IMR-90 (cell line): ENCODE measurements at regions not wholly inside any gene's neighbourhood (a gene's known extent, or its start where the extent isn't known, plus 50 kb on each side); places are given as distances from the start of the nearest gene placed in this dataset.

ENCODE experiments used
- ATAC-seq: fragments of 200-7000 bp; cut with Tn5 transposase; 2 replicates; pipeline ENCODE4 v1.9.1; 2020; ENCODE audit warnings: low read depth, mild to moderate bottlenecking, moderate library complexity
- BruUV-seq: library from RNA; stranded (reverse); fragments of 400-500 nt; replicated peaks from 2 replicates; lab custom pipeline; 2021; lab: Mats Ljungman, UMichigan
- CTCF ChIA-PET: fragments of 300-600 bp; formaldehyde crosslinking; extraction: SDS; loops from one replicate; lab custom pipeline; 2021; ENCODE audit warnings: antibody characterized with exemption; lab: Yijun Ruan, JAX
- POLR2A ChIA-PET: fragments of 300-600 bp; sonication (Branson Sonifier 250); formaldehyde crosslinking; loops from one replicate; lab custom pipeline; 2022; ENCODE audit warnings: antibody characterized with exemption; ENCODE audit not compliant: unreplicated experiment; lab: Charles Lee
- DNase-seq: peaks from one replicate; pipeline ENCODE4 v3.0.0; 2013
- H2AFZ ChIP-seq: replicated peaks from 2 replicates; pipeline ENCODE3; 2013; ENCODE audit warnings: low read length, mild to moderate bottlenecking; ENCODE audit not compliant: poor library complexity
- H2AK5ac ChIP-seq: 2 replicates; pipeline ENCODE4 v1.6.1; 2013; ENCODE audit warnings: low read depth, low read length, inconsistent platforms
- H2AK9ac ChIP-seq: replicated peaks from 2 replicates; pipeline ENCODE3; 2013; ENCODE audit warnings: mild to moderate bottlenecking, low read depth, low read length, moderate library complexity; ENCODE audit not compliant: poor library complexity
- H2BK120ac ChIP-seq: 2 replicates; pipeline ENCODE4 v1.6.1; 2013; ENCODE audit warnings: low read depth, low read length, inconsistent platforms
- H2BK15ac ChIP-seq: 3 replicates; pipeline ENCODE4 v1.6.1; 2013; ENCODE audit warnings: low read depth, low read length, inconsistent platforms
- H2BK20ac ChIP-seq: 2 replicates; pipeline ENCODE4 v1.6.1; 2013; ENCODE audit warnings: low read depth, mild to moderate bottlenecking, inconsistent platforms, low read length, moderate library complexity
- H2BK5ac ChIP-seq: 2 replicates; pipeline ENCODE4 v1.6.1; 2013; ENCODE audit warnings: mild to moderate bottlenecking, low read depth, low read length, inconsistent platforms; ENCODE audit not compliant: poor library complexity, severe bottlenecking
- H3K14ac ChIP-seq: replicated peaks from 2 replicates; pipeline ENCODE4 v1.6.1; 2013; ENCODE audit warnings: low read depth, low read length, inconsistent platforms
- H3K18ac ChIP-seq: 2 replicates; pipeline ENCODE4 v1.6.1; 2013; ENCODE audit warnings: low read depth, low read length, control low read depth
- H3K23ac ChIP-seq: 2 replicates; pipeline ENCODE4 v1.6.1; 2013; ENCODE audit warnings: low read depth, low read length, inconsistent platforms
- H3K27ac ChIP-seq: 2 replicates; pipeline ENCODE4 v1.5.1; 2013; ENCODE audit warnings: mild to moderate bottlenecking, control low read depth, low read length; ENCODE audit not compliant: insufficient read depth
- H3K27me3 ChIP-seq: 2 replicates; pipeline ENCODE4 v1.6.1; 2013; ENCODE audit warnings: low read length; ENCODE audit not compliant: control insufficient read depth, insufficient read depth
- H3K36me3 ChIP-seq: 2 replicates; pipeline ENCODE4 v1.6.1; 2013; ENCODE audit warnings: low read length, mixed read lengths; ENCODE audit not compliant: control insufficient read depth, insufficient read depth
- H3K4ac ChIP-seq: 2 replicates; pipeline ENCODE4 v1.6.1; 2013; ENCODE audit warnings: low read depth, low read length, inconsistent platforms
- H3K4me1 ChIP-seq: 2 replicates; pipeline ENCODE4 v1.6.1; 2013; ENCODE audit warnings: low read length, mixed read lengths; ENCODE audit not compliant: control insufficient read depth, insufficient read depth
- H3K4me2 ChIP-seq: 2 replicates; pipeline ENCODE4 v1.6.1; 2013; ENCODE audit warnings: low read depth, mild to moderate bottlenecking, control low read depth, low read length, moderate library complexity
- H3K4me3 ChIP-seq: 2 replicates; pipeline ENCODE4 v1.5.1; 2013; ENCODE audit warnings: low read depth, mild to moderate bottlenecking, control low read depth, low read length, moderate library complexity; ENCODE audit not compliant: insufficient read depth
- H3K56ac ChIP-seq: 2 replicates; pipeline ENCODE4 v1.6.1; 2013; ENCODE audit warnings: low read length, inconsistent platforms; ENCODE audit not compliant: insufficient read depth; ENCODE audit errors: extremely low read depth
- H3K79me1 ChIP-seq, 2 experiments: 2 replicates each; pipeline ENCODE4 v1.6.1; 2013; ENCODE audit warnings: low read length in 2 of 2, inconsistent platforms in 1 of 2, low read depth in 1 of 2
- H3K9ac ChIP-seq: 2 replicates; pipeline ENCODE4 v1.6.1; 2013; ENCODE audit warnings: low read depth, low read length, control low read depth
- H3K9me1 ChIP-seq: 2 replicates; pipeline ENCODE4 v1.6.1; 2013; ENCODE audit warnings: low read length, inconsistent platforms; ENCODE audit not compliant: insufficient read depth
- H3K9me3 ChIP-seq: 2 replicates; pipeline ENCODE4 v1.6.1; 2013; ENCODE audit warnings: low read length; ENCODE audit not compliant: control insufficient read depth, insufficient read depth
- H4K20me1 ChIP-seq: 2 replicates; pipeline ENCODE4 v1.6.1; 2013; ENCODE audit warnings: low read length, inconsistent platforms; ENCODE audit not compliant: insufficient read depth
- H4K5ac ChIP-seq: 2 replicates; pipeline ENCODE4 v1.6.1; 2013; ENCODE audit warnings: mild to moderate bottlenecking, low read depth, low read length, control low read depth
- H4K8ac ChIP-seq, 2 experiments: 2 replicates each; pipeline ENCODE4 v1.6.1; 2013; ENCODE audit warnings: low read depth in 2 of 2, low read length in 2 of 2, control low read depth in 1 of 2, inconsistent platforms in 1 of 2
- H4K91ac ChIP-seq: 2 replicates; pipeline ENCODE4 v1.6.1; 2013; ENCODE audit warnings: low read depth, low read length, inconsistent platforms; ENCODE audit not compliant: insufficient read depth
- BHLHE40 ChIP-seq: fragments of 150-350 bp; IDR thresholded peaks from 2 replicates; pipeline ENCODE4 v1.6.1; 2016; ENCODE audit warnings: mild to moderate bottlenecking, low read depth, low read length
- NFE2L2 ChIP-seq: fragments of 150-350 bp; IDR thresholded peaks from 2 replicates; pipeline ENCODE4 v1.6.1; 2016; ENCODE audit warnings: low read depth, mild to moderate bottlenecking, low read length
- POLR2A ChIP-seq: IDR thresholded peaks from 2 replicates; pipeline ENCODE4 v1.6.1; 2012; ENCODE audit warnings: mild to moderate bottlenecking, low read depth, low read length
- RAD21 ChIP-seq: IDR thresholded peaks from 2 replicates; pipeline ENCODE4 v1.6.1; 2012; ENCODE audit warnings: low read length, improper control_type of control experiment
- RCOR1 ChIP-seq: IDR thresholded peaks from 2 replicates; pipeline ENCODE4 v1.6.1; 2012; ENCODE audit warnings: mild to moderate bottlenecking, low read length, improper control_type of control experiment; ENCODE audit not compliant: insufficient replicate concordance
- RFX5 ChIP-seq: IDR thresholded peaks from 2 replicates; pipeline ENCODE4 v1.8.0; 2012; ENCODE audit warnings: low read depth, mild to moderate bottlenecking, low read length, moderate library complexity
- SMC3 ChIP-seq: fragments of 150-350 bp; IDR thresholded peaks from 2 replicates; pipeline ENCODE4 v1.6.1; 2016; ENCODE audit warnings: low read depth, mild to moderate bottlenecking, antibody characterized with exemption, low read length, moderate library complexity
- WGBS, 2 experiments: methylation state at CpG; one replicate each; pipeline versions ENCODE4 v1.1.5 to v1.1.7; 2013; ENCODE audit warnings: missing lambda C conversion rate in 2 of 2; ENCODE audit not compliant: insufficient read length in 1 of 2; ENCODE audit errors: extremely low coverage in 2 of 2; 5-methylcytosine and 5-hydroxymethylcytosine counted together
- dilution Hi-C: fragments of 300-500 bp; cut with HindIII; formaldehyde crosslinking; loops from one replicate; pipeline ENCODE4 v1.14.3; 2018; ENCODE audit warnings: low sequenced_read_pairs; ENCODE audit not compliant: unreplicated experiment
- in situ Hi-C: fragments of 300-500 bp; cut with MboI; formaldehyde crosslinking; loops from 3 replicates; pipeline ENCODE4 v1.14.3; 2019; ENCODE audit warnings: low sequenced_read_pairs, inconsistent platforms, mixed read lengths
- intact Hi-C: fragments of 100-400 bp; cut with micrococcal nuclease; formaldehyde crosslinking; loops from 2 replicates; pipeline ENCODE4 v1.10.0; 2022
- TF ChIP-seq, protein P1 (sequence below): fragments of 150-350 bp; IDR thresholded peaks from 2 replicates; pipeline ENCODE4 v1.6.1; 2016; ENCODE audit warnings: low read depth, mild to moderate bottlenecking, low read length, moderate library complexity, borderline replicate concordance

DNA sequence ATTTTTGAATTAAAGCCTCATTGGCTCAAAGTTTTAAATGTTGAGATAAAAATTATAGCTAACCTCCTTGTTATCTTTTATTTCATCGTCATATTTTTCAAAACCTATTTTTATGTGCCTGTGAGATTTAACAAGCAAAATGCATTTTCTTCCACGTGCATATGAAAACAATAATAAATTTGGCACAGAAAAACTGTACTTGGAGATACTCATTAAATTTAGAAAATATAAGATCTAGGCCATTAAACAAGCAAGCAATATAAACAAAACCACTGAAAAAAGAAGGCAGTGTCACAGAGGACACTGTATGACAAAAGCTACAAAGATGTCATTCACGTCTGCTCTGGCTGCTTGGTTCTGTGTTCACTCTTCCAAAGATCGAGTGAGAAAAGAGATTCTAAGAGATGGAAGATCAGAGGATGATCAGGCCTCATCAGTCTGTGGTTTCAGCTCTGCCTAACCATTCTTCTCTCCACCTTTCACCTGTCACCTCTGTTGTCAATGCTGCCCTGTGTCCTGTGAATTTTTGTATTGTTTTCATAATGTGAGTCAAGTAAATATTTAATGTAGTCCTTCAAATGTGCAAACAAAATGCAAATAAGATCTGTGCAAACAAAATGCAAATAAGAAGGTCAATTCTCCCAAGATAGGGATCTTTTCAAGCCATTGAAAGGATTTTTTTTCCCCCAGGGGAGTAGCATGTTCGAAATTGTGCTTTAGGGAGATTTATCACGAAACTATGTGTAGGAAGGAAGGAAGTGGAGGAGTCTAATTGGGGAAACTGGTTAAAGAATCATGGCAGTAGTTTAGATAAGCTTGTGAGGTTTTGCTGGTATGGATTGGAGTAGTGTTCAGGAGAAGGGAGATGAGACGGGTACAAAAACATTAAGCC, 138.7 kb upstream of the RBMS1 start:
- ChIA-PET POLR2A (no interaction called here), CTCF (no interaction called here)
- Histone ChIP-seq H3K27me3 (no peaks in the 10 kb centered on the region), H3K27ac (no peak overlapping the region), H3K79me1 (no peaks in the 10 kb centered on the region), H2AK9ac (no peak overlapping the region), H4K91ac (no peak overlapping the region; the same call in 1 of the 2 replicates), H2BK5ac (no peak overlapping the region), H3K36me3 (no peaks in the 10 kb centered on the region), H2BK20ac (no peak overlapping the region), H3K18ac (no peak overlapping the region), H3K9me1 (no peaks in the 10 kb centered on the region), H3K9ac (no peak overlapping the region), H2BK120ac (no peak overlapping the region), H2AK5ac (no peak overlapping the region), H2AFZ (no peak overlapping the region), H4K8ac (no peak overlapping the region), H3K4me3 (no peak overlapping the region), H3K9me3 (no peaks in the 10 kb centered on the region), H3K56ac (no peak overlapping the region), H3K4ac (no peak overlapping the region), H3K4me1 (peaks cover 8% of the 10 kb centered on the region), H3K14ac (no peak overlapping the region), H3K23ac (no peak overlapping the region), H2BK15ac (no peak overlapping the region), H4K5ac (no peak overlapping the region; the same call in 1 of the 2 replicates), H3K4me2 (no peak overlapping the region), H4K20me1 (no peaks in the 10 kb centered on the region)
- ATAC-seq, result no peak
- DNase-seq, result no peak
- BruUV-seq, result no TSS peak
- in situ Hi-C loops, result no loop called here
- 100% methylated on average over 1 of the region's 7 CpGs; no CpG with 5 or more reads in 1 of the 2 experiments for WGBS, 2 experiments
- dilution Hi-C loops, result no loop called here
- intact Hi-C loops, result no loop called here
- TF ChIP-seq RCOR1 (no peak), BHLHE40 (no peak), RFX5 (no peak), POLR2A (no peak), SMC3 (no peak), NFE2L2 (no peak), RAD21 (no peak)
- TF ChIP-seq, protein P1, sequence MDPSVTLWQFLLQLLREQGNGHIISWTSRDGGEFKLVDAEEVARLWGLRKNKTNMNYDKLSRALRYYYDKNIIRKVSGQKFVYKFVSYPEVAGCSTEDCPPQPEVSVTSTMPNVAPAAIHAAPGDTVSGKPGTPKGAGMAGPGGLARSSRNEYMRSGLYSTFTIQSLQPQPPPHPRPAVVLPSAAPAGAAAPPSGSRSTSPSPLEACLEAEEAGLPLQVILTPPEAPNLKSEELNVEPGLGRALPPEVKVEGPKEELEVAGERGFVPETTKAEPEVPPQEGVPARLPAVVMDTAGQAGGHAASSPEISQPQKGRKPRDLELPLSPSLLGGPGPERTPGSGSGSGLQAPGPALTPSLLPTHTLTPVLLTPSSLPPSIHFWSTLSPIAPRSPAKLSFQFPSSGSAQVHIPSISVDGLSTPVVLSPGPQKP, result no peak
